PC-9 (cell line): ENCODE measurements at regions not wholly inside any gene's neighbourhood (a gene's known extent, or its start where the extent isn't known, plus 50 kb on each side); places are given as distances from the start of the nearest gene placed in this dataset.

Source experiments
- BruUV-seq: library from RNA; stranded (reverse); fragments of 400-500 nt; replicated peaks from 2 replicates; lab custom pipeline; 2021; lab: Mats Ljungman, UMichigan
- CTCF ChIA-PET: fragments of 300-600 bp; sonication (Branson Sonifier 250); formaldehyde crosslinking; loops from one replicate; lab custom pipeline; 2022; ENCODE audit warnings: antibody characterized with exemption; lab: Charles Lee
- POLR2A ChIA-PET: fragments of 300-600 bp; sonication (Branson Sonifier 250); formaldehyde crosslinking; loops from one replicate; lab custom pipeline; 2022; ENCODE audit warnings: antibody characterized with exemption; ENCODE audit not compliant: unreplicated experiment; lab: Charles Lee
- DNase-seq, 2 experiments: peaks; one replicate each; pipeline versions ENCODE4 v3.0.0 to v3.0.0-alpha.2; 2015 to 2022; ENCODE audit warnings: mixed read lengths in 1 of 2
- H2AFZ ChIP-seq: fragments of 200-600 bp; sonication (generic); 2 replicates; pipeline ENCODE4 v1.8.1; 2017; ENCODE audit warnings: antibody characterized with exemption
- H3F3A ChIP-seq: fragments of 200-600 bp; sonication (generic); 2 replicates; pipeline ENCODE4 v1.8.1; 2017; ENCODE audit warnings: antibody characterized with exemption, mild to moderate bottlenecking, low read depth; ENCODE audit not compliant: insufficient read depth
- H3K27ac ChIP-seq: fragments of 200-600 bp; sonication (generic); 2 replicates; pipeline ENCODE4 v1.6.1; 2016; ENCODE audit warnings: mixed run types
- H3K27me3 ChIP-seq: fragments of 200-600 bp; sonication (generic); 2 replicates; pipeline ENCODE4 v1.6.1; 2016; ENCODE audit warnings: low read depth, mixed run types; ENCODE audit not compliant: insufficient read depth
- H3K36me3 ChIP-seq: fragments of 200-600 bp; sonication (generic); 2 replicates; pipeline ENCODE4 v1.6.1; 2016; ENCODE audit warnings: low read depth, mixed run types
- H3K4me1 ChIP-seq: fragments of 200-600 bp; sonication (generic); replicated peaks from 2 replicates; pipeline ENCODE4 v1.6.1; 2016; ENCODE audit warnings: mixed run types; ENCODE audit not compliant: insufficient read depth
- H3K4me2 ChIP-seq: fragments of 200-600 bp; sonication (generic); 2 replicates; pipeline ENCODE4 v1.6.1; 2017; ENCODE audit warnings: mixed run types
- H3K4me3 ChIP-seq: fragments of 200-600 bp; sonication (generic); 2 replicates; pipeline ENCODE4 v1.6.1; 2016; ENCODE audit warnings: mixed run types
- H3K79me2 ChIP-seq: fragments of 200-600 bp; sonication (generic); 2 replicates; pipeline ENCODE4 v1.6.1; 2017; ENCODE audit warnings: low read depth, mixed run types
- H3K9me2 ChIP-seq: fragments of 200-600 bp; sonication (generic); 2 replicates; pipeline ENCODE4 v1.8.1; 2017; ENCODE audit warnings: mild to moderate bottlenecking; ENCODE audit not compliant: insufficient read depth
- H3K9me3 ChIP-seq: fragments of 200-600 bp; sonication (generic); 2 replicates; pipeline ENCODE4 v1.8.1; 2016; ENCODE audit warnings: low read depth; ENCODE audit not compliant: insufficient read depth
- H4K20me1 ChIP-seq: fragments of 200-600 bp; sonication (generic); 2 replicates; pipeline ENCODE4 v1.8.1; 2017; ENCODE audit not compliant: insufficient read depth
- CTCF ChIP-seq: fragments of 200-600 bp; sonication (generic); conservative IDR thresholded peaks from 2 replicates; pipeline ENCODE4 v1.6.1; 2017; ENCODE audit warnings: mixed run types, antibody characterized with exemption, mild to moderate bottlenecking, moderate library complexity
- EZH2 ChIP-seq: fragments of 200-600 bp; sonication (generic); IDR thresholded peaks from 2 replicates; pipeline ENCODE4 v1.8.0; 2017; ENCODE audit warnings: antibody characterized with exemption, low read depth
- intact Hi-C: fragments of 100-400 bp; cut with micrococcal nuclease; formaldehyde crosslinking; loops from one replicate; pipeline ENCODE4 v1.10.0; 2022; ENCODE audit not compliant: unreplicated experiment

- Histone ChIP-seq H3K9me3 (no peaks in the 10 kb centered on the region), H4K20me1 (no peaks in the 10 kb centered on the region), H3K79me2 (no peaks in the 10 kb centered on the region), H3K27ac (no peak overlapping the region), H3K27me3 (no peaks in the 10 kb centered on the region), H3K36me3 (no peaks in the 10 kb centered on the region), H3K4me2 (no peak overlapping the region), H3F3A (no peaks in the 10 kb centered on the region), H3K9me2 (no peaks in the 10 kb centered on the region), H3K4me3 (no peak overlapping the region), H3K4me1 (0 out of 2 replicates have a peak, but pooled peaks cover 4% of the 10 kb centered on the region), H2AFZ (no peak overlapping the region)
- POLR2A ChIA-PET, result no interaction called here
- no TSS peak for BruUV-seq
- CTCF ChIA-PET, result no interaction called here
- TF ChIP-seq CTCF (no peak), EZH2 (no peak)
- DNase-seq, result no peak
- intact Hi-C loops, result no loop called here
Measured at GRCh38 chr2:155157065-155157464, 458.6 kb downstream of the KCNJ3 start.

- BruUV-seq, result no TSS peak
- CTCF ChIA-PET, result no interaction called here
Measured at GRCh38 chr2:155151945-155152344, 453.4 kb downstream of the KCNJ3 start.

GRCh38 chr2:155151472-155151871 lies 453.0 kb downstream of the KCNJ3 start:
- H2AFZ ChIP-seq, result no peak overlapping the region
- H3K27me3 ChIP-seq, result no peaks in the 10 kb centered on the region
- no TSS peak for BruUV-seq
- H3K4me1 ChIP-seq, result 0 out of 2 replicates have a peak, but pooled peaks cover 4% of the 10 kb centered on the region
- H3K79me2 ChIP-seq, result no peaks in the 10 kb centered on the region
- TF ChIP-seq CTCF (no peak), EZH2 (no peak)
- no peaks in the 10 kb centered on the region for H4K20me1 ChIP-seq
- no peaks in the 10 kb centered on the region for H3K9me2 ChIP-seq
- intact Hi-C loops, result no loop called here
- H3K4me2 ChIP-seq, result no peak overlapping the region
- H3K36me3 ChIP-seq, result no peaks in the 10 kb centered on the region
- POLR2A ChIA-PET, result no interaction called here
- H3F3A ChIP-seq, result no peaks in the 10 kb centered on the region
- H3K27ac ChIP-seq, result no peak overlapping the region
- CTCF ChIA-PET, result no interaction called here
- H3K9me3 ChIP-seq, result no peaks in the 10 kb centered on the region
- DNase-seq, result no peak
- no peak overlapping the region for H3K4me3 ChIP-seq

More at GRCh38 chr2:155151945-155152344, 453.4 kb downstream of the KCNJ3 start:
- Histone ChIP-seq H3K79me2 (no peaks in the 10 kb centered on the region), H3K4me1 (0 out of 2 replicates have a peak, but pooled peaks cover 4% of the 10 kb centered on the region), H2AFZ (no peak overlapping the region), H3K4me3 (no peak overlapping the region), H4K20me1 (no peaks in the 10 kb centered on the region), H3F3A (no peaks in the 10 kb centered on the region), H3K36me3 (no peaks in the 10 kb centered on the region), H3K9me2 (no peaks in the 10 kb centered on the region), H3K9me3 (no peaks in the 10 kb centered on the region), H3K27me3 (no peaks in the 10 kb centered on the region), H3K4me2 (no peak overlapping the region), H3K27ac (no peak overlapping the region)
- POLR2A ChIA-PET, result no interaction called here
- TF ChIP-seq CTCF, result no peak
- no peak for TF ChIP-seq EZH2
- DNase-seq, result no peak
- intact Hi-C loops, result no loop called here
